NCI-H1694 (cell line): ENCODE measurements at regions not wholly inside any gene's neighbourhood (a gene's known extent, or its start where the extent isn't known, plus 50 kb on each side); places are given as distances from the start of the nearest gene placed in this dataset.
"Not testable (repeated sequence)": the region's sequence is repeated elsewhere in the genome, so short reads cannot be mapped to it uniquely, and the experiment has no call there.

Experiments used
- DNase-seq: peaks from one replicate; lab custom pipeline; 2025; lab: John Stamatoyannopoulos, UW

DNA sequence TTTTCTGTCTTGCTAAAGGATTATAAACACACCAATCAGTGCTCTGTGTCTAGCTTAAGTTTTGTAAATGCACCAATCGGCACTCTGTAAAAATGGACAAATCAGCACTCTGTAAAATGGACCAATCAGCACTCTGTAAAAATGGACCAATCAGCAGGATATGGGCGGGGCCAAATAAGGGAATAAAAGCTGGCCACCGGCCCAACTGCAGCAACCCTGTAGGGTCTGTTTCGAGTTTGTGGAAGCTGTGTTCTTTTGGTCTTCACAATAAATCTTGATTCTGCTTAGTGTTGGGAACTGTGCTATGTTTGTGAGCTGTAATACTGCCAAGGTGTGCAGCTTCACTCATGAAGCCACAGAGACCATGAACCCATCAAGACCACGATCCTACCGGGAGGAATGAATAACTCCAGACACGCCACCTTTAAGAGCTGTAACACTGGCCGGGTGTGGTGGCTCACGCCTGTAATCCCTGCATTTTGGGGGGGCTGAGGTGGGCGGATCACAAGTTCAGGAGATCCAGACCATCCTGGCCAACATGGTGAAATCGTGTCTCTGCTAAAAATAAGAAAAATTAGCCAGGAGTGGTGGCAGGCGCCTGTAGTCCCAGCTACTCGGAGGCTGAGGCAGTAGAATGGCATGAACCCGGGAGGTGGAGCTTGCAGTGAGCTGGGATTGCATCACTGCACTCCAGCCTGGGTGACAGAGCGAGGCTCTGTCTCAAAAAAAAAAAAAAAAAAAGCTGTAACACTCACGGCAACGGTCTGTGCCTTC, 133.0 kb upstream of the GDF10 start:
- DNase-seq, result not testable (repeated sequence)

DNA sequence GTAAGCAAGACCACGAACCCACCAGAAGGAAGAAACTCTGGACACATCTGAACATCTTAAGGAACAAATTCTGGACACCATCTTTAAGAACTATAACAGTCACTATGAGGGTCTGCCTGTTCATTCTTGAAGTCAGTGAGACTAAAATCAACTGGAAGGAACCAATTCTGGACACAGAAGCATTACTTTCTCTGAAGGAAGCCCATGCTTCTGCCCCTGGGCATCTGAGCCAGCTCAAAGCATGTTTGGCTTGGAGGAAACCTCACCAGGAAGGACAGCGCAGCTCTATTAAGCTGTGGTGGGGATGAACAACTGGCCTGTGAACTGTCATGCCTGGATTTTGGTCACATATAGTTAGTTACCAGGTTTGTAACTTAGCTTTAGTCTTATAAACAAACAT, 132.4 kb upstream of the GDF10 start:
- no peak for DNase-seq

DNA sequence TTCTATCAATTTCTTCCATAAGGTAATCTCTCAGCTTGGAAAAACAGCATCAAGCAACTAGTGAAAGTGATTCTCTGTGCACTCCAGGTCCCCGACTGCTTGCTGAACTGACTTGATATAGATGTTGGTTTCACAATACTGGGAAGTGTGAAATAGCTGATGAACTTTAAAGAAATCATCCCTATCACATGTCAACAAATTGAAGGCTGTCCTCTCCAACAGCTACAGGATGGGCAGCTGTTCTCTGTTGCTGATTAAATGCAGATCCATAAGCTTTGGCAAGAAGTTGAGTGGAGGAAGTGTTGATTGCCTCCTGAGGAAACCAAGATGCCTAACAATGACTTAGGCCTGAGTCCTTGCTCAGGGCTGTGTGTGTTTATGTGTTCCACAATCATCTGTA, 130.4 kb upstream of the GDF10 start:
- no peak for DNase-seq

DNA sequence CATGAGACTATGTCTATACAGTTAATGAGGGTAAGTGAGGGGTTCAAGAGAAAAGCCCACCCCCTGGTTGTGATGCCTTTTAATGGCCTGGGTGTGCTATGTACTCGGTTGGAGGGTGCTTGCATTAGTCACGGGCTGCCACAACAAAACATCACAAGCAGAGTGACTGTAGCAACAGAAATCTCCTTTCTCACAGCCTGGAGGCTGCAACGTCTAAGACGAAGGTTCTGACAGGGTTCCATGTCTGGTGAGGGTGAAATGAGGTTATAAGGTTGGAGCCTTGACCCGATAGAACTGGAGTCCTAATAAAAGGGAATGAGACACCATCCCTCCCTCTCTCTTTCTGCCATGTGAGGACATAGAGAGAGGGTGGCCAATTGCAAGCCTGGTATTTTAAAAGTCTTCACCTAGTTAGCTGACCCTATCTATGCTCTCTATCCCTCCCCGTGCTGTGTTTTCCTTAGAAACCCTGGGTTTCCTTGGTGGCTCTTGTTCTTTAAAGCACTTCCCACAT, 126.0 kb upstream of the GDF10 start:
- DNase-seq, result no peak

DNA sequence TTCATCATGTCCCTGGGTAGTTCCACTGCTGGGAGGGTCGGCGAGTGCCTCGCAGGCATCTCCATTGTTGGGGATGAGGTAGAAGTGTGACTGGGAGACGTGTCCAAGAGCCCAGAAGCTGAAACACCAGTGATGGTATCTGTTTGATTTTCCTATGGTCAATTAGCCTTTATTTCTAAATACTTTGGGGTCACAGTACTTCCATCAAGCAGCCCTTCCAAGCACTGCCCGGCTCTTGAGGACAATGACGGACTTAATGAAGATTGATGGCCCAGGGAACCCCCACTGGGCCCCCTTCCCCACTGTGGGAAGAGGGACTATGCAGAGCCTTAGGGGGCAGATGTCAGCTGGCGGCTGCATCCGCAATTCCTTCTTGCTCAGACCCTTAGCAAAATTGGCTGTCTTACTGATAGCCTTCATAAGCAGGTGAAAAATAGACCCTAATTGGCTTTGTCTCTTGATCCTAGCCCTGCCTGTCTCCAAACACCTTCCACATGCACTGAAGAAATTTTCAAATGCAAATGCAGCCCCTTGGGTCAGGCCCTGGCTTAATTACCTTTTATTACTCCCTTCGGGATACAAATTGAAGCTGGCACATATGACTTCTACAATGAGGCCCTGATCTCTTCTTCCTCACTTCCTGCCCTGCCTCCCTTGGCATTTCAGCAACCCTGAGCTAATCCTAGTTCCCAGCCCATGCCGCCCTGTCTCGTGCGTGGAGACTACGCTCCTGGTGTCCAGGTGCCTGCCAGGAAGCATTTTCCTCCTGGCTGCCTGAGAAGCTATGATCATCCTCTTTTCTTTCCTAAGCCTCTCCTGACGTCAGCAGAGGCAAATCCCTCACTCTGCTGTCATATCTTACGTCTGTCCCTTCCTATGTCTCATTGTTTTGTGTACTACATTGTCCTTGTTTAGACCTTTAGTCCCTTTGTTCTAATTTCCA, 124.5 kb upstream of the GDF10 start:
- DNase-seq, result no peak

DNA sequence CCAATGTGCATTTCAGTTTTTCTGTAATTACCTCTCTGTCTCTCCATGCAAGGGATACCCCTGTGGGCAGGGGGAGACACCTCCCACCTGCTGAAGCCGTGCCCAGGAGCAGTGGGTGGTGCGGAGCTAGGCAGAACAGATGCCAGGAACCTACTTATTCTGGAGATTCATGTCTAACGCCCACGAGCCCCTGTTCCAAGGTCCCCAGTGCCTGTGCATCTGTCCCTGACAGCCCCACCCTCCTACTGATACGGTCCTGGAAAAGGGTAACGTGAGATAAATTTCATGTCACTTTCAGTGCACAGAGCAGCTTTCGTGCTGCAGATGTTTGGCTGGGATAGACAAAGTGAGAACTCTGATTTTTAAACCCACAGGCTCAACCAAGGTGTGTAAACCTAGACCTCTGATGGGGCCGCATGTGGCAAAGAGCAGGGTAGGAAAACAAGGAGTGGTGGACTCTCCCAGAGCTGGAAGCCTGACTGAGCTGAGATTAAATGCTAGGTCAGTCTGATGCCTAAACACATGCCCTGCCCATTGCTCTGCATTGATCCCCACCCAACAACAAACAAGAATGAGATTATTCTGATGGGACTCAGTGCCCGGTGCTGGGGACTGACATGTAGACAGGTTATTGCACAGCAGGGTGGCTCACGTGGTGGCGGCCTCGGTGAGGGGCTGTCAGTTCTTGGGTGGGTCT, 123.6 kb upstream of the GDF10 start:
- DNase-seq, result peak; percentile 20

DNA sequence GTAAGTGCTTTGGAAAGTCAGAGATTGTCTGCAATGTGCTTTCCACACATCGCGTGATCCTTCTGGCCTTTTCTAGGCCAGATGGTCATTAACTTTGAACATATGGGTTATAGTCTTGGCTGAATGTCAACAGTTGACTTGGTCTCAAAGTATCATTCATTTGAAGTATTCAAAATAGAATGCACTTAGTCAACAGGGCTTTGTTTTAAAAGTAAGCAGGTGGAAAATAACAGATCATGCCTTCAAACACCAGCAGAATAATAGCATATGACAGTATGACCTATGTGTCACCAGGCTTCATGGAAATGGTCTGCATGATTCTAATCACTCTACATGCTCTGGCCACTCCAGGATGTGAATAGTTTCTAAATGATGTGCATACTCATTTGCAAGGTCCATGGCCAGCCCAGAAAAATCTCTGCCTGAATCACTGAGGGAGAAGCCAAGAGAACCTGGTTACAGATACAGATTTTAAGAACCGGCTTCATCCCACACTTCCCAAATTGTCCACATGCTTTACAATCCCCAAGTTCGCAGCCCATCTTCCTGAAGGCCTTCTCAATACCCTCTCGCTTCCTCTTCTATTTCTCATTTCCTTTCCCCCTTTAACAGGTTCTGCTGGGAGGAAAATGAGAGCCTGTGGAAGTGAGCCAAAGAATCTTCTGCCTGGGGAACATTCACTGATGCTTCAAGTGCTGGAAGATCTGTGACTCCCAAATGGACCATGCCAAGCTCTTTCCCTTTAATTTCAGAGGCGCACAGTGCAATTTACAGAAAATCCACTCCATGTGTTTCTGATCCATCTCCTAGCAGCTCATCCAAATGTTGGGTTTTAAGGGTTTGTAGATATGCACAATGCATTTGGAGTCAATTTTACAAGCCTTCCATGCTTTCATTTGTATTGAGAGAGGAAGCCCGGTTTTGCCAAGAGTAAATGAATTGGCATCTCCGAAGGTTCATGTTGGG, 122.8 kb upstream of the GDF10 start:
- peak; percentile 66 for DNase-seq

DNA sequence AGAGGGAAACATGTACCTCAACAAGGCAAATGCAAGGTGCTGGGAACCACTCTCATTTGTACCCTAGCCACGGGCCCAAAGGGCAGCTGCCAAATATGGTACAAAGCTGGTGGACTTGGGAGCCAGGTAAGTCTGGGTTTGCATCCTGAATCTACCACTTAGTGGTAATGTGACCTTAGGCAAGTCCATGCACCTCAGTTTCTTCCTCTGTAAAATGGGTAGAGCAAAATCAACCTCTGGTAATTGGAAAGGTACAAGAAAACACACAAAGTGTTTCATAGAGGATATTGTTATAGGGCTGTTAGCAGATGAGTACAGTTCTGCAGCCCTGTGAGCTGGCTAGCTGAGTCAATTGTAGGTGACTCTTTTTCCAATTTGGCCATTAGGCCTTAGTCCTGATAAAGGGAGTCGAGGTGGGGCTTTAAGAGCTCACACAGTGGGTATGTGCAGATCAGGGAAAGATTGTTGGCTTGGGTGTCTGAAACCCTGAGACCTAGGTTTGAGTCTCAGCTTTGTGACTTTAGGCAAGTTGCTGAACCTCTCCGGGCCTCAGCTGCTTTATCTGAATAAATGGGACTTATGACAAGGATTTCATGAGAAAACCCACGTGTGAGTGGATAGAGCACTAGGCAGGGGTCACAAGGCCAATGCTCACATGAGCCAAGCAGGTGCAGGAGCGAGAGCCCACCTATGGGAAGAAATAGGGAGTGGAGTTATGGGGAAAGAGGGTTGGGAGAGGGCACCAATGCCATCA, 121.3 kb upstream of the GDF10 start:
- no peak for DNase-seq

DNA sequence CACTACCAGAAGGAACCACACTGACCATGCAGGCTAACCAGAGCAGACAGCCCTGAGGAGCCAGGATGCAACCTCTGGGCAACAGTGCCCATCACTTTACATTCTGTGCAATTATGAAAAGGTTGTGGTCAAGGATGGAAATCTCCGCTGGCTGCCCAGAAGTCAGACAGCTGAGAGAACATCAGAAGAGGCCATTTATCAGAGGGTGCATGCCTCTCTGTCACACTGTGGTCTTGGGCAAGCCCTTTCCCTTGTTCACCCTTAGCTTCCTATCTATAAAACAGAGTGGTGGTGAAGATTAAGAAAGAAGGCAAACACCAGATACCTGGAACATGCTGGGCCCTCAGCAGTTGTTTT, 120.7 kb upstream of the GDF10 start:
- no peak for DNase-seq

DNA sequence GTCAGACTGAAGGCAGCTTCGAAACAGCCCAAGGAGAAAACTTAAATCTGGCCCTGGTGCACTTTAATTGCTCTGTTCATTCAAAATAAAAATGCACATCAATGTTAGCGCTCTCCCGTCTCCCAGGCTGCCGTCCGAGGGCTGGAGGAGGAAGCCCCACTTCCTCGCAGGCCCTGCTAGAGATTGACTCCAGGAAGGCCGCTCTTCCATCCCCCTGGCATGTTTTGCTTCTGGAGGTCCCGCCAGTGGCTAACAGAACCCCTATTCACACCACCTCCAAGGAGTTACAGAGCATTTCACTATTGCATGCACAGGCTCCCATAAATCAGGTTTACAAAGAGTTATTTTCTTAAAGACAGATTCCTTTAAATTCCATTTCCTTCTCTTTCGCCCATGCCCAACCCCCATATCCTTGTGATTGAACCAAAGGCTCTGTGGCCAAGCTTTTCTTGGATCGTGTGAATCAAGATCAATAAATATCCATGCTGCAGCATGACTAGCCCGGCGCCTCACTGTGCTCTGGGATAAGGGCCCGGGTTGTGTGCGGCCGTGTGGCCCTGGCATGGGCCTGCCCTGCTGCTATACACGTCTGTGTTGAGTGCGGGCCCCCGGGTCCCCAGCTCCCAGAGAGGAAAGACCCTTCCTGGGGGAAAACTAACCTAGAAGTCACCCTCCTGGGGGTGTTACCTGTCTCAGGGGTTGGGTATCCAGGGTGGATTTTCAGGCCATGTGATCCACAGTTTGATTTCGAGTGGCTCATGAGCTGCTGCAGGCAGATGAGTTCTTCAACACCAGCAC, 118.7 kb upstream of the GDF10 start:
- no peak for DNase-seq

DNA sequence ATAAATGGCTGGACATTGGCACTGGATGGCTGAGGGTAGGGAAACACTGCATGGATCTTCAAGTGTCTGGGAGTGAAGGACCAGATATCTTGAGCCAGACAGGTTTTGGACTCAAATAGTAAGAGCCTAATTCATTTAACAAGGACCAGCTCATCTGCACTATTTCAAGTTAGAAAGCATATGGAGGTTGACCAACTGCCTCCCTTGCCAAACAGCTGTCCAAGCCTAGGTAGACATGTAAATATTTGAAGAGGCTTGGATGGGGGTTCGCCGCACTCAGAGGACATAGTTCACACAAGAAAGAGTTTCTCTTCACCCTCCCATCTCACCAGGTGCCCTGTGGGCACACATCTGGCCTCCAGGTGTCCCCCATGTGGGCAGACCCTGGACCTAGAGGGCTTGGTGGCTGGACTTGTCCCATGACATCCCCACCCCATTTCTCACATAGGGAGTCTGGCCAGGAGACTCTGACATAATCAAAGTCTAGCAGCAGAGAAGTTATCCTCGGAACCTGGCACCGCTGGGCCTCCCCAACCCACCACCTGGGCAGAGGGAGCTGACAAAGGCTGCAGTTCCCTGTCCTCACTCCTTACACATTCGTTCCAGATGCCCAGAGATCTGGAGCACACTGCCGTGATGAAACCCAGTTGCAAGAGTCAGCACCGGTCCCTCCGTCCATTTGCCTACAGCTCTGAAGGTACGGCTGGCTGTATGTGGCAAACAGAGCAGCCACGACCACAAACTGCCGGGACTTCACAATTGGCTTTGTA, 116.9 kb upstream of the GDF10 start:
- DNase-seq, result no peak

DNA sequence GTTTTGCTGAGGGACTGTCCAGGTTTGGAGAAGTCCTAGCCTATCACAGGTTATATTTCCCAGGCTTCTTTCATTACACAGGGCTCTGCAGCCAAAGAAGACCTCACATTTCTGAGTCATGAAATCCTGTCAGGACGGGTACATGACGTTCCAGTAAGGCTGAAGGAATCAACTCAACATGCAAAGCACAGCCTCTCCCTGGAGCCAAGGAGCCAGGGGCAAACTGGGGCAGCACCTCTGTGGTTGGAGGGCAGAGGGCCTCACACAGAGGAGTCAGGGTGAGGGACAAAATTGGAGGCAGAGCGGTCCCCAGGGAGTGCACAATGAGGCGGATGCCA, 116.3 kb upstream of the GDF10 start:
- DNase-seq, result no peak

DNA sequence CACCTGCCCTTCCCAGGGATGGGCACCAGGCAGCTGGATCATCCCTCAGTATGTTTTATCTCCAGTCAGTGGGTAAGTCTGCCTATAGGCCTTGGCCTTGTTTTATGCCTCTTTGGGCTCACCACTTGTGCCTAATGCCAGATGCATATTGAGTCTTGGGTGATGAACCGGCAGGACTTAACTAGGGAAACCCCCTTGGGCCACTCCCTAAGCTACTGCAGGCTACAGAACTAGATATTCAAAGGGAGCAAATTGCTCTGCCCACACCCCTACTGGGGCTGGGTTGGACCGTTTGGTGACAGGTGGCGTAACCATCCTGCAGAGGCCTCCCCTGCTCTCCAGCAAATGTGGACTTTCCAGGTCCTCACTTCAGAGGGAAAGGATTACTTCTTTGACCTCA, 115.7 kb upstream of the GDF10 start:
- no peak for DNase-seq

DNA sequence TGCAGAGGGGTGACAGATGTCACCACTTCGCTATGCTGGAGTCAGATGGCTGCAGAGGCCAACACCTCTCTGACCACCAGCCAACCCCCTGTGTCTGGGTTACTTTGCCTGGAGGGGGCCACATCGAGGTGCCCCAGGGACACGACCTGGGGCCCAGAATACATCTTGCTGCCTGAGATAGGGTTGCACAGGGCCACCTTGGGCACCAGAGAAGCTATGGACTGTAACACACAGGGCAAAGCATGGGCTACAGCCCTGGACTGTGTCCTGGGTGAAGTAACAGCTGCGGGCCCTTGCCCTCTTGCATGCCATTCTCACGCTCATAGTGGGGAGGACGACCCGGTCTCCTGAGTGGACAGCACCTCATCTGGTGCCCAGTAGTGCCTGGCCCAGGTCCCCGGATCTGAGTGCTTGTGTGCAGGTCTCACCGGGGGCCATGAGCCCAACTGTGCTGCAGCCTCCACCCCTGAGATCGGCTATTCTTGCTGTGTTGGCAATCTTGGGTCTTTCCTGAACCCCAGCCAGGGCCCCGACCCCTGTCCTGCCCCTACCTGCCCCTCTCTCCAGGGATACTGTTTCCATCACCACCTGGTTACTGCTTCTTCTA, 115.2 kb upstream of the GDF10 start:
- DNase-seq, result no peak

DNA sequence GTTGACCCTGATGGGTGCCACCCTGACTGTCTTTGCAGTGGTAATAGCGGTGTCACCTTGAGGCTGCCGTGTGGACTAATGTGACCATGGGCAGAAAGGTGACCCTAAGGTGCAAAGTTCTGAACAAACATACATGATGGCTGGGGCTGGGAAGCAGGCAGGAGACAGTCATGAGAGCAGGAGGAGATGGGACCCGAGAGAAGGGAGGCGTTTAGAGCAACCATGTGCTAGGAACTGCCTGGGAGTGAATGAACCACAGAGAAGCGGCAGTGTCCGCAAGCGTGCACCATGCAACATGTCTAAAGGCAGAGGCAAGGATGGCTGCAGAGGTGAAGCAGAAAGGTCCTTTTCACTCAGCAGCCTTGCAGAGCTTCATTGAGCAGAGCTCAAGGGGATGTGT, 113.1 kb upstream of the GDF10 start:
- DNase-seq, result no peak

DNA sequence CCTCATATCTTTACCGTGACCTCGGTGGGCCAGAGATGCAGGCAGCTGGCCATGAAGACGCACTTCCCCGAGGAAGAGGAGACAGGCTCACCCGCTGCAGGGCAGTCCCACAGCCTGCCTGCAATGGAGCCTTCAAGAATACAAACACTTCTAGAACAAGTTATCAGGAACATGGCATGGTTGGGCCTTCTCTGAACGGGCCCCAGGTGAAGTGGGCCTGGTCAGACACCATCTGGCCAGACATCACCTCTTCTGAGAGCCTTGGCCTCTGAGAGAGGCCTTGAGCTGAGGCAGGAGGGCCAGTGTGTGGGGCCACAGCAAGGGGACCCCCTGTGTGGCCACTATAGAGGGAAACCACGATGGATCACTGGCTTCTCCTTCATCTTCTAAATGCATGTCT, 112.4 kb upstream of the GDF10 start:
- no peak for DNase-seq

DNA sequence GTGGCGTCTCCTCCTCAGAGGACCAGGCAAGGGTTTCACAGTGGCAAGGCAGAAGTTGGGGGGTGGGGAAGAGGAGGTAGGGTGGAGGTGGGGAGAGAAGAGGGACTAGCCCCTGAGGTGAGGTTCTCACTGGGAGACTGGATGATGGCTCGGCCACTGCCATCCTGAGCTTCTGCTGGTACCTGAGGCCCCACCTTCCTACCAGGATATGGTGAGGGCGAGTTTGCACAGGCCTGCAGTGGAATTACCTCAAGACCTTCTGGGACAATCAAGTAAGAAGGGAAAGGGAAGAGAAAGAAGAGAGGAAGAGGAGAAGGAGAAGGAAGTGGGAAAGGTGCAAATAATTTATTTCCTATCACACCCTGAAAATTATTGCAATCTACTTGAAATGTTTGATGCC, 111.8 kb upstream of the GDF10 start:
- DNase-seq, result no peak

DNA sequence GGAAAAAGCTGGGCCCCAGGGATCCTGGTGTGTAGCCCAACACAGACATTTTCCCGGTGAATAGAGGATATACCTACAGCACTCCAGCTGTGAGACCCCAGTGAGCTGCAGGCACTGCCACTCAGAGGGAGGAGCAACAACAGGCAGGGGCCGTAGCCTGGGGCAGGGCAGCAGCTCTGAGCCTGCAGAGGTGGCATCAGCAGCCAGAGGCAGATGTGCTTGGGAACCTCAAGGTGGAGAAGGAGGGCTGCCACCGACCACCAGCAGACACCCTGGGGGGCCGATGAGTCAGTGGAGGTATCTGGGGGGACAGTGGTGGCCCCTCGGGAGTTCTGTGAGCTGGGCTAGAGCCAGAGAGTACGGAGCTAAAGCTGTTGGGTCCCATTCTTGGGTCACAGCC, 110.2 kb upstream of the GDF10 start:
- DNase-seq, result no peak

DNA sequence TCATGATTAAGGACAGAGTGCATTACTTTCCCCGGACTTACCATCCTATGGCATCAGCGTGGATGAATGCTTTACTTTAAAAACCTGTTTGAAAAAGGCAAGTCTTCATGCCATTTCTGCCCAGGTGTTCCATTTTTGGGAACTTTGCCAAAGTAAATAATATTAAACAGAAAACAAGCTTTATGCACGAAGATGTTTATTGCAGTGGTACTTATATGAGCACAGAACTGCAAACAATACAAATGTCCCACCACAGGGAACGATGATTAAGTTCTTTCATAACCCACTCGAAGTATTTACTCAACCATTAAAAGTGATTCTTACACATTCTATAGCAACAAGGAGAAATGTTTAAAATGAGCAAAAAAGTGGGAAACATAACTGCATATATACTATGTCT, 109.7 kb upstream of the GDF10 start:
- no peak for DNase-seq
